Panc1 (cell line): ENCODE measurements at regions not wholly inside any gene's neighbourhood (a gene's known extent, or its start where the extent isn't known, plus 50 kb on each side); places are given as distances from the start of the nearest gene placed in this dataset.

Source experiments
- ATAC-seq: fragments of 200-7000 bp; cut with Tn5 transposase; 2 replicates; pipeline ENCODE4 v1.9.1; 2020; ENCODE audit warnings: mild to moderate bottlenecking, moderate library complexity
- BruUV-seq: library from RNA; stranded (reverse); fragments of 400-500 nt; replicated peaks from 2 replicates; lab custom pipeline; 2021; lab: Mats Ljungman, UMichigan
- CTCF ChIA-PET: fragments of 300-600 bp; sonication (Branson Sonifier 250); formaldehyde crosslinking; loops from one replicate; lab custom pipeline; 2022; ENCODE audit warnings: antibody characterized with exemption; lab: Charles Lee
- POLR2A ChIA-PET: fragments of 300-600 bp; sonication (Branson Sonifier 250); formaldehyde crosslinking; loops from one replicate; lab custom pipeline; 2022; ENCODE audit warnings: antibody characterized with exemption; lab: Charles Lee
- DNase-seq: peaks from one replicate; pipeline ENCODE4 v3.0.0-alpha.2; 2010; ENCODE audit warnings: low read depth, low spot score
- H3K27ac ChIP-seq: 2 replicates; pipeline ENCODE4 v1.5.1; 2011; ENCODE audit warnings: mild to moderate bottlenecking, low read length, inconsistent platforms
- H3K27me3 ChIP-seq: fragments of 200-500 bp; sonication (Bioruptor generic); 2 replicates; pipeline ENCODE4 v1.6.0; 2014; ENCODE audit warnings: low read length, inconsistent platforms; ENCODE audit not compliant: control insufficient read depth, insufficient read depth
- H3K36me3 ChIP-seq: fragments of 200-500 bp; sonication (Bioruptor generic); 2 replicates; pipeline ENCODE4 v1.5.1; 2014; ENCODE audit warnings: inconsistent platforms, mild to moderate bottlenecking, low read length, moderate library complexity; ENCODE audit not compliant: control insufficient read depth, insufficient read depth
- H3K4me1 ChIP-seq: 2 replicates; pipeline ENCODE4 v1.5.1; 2011; ENCODE audit warnings: inconsistent platforms, mild to moderate bottlenecking, low read length, moderate library complexity; ENCODE audit not compliant: control insufficient read depth, insufficient read depth
- H3K4me3 ChIP-seq, 2 experiments: 2 replicates each; pipeline ENCODE4 v1.5.1; 2011 to 2012; ENCODE audit warnings: low read depth in 2 of 2, low read length in 2 of 2, mild to moderate bottlenecking in 2 of 2, inconsistent platforms in 1 of 2, moderate library complexity in 1 of 2
- H3K9me3 ChIP-seq: fragments of 200-500 bp; sonication (Bioruptor generic); 2 replicates; pipeline ENCODE4 v1.5.1; 2014; ENCODE audit warnings: low read depth, mild to moderate bottlenecking, inconsistent platforms, low read length, moderate library complexity; ENCODE audit not compliant: control insufficient read depth, insufficient read depth
- CTCF ChIP-seq: fragments of 450-650 bp; IDR thresholded peaks from 2 replicates; pipeline ENCODE4 v1.5.1; 2017; ENCODE audit warnings: mild to moderate bottlenecking
- POLR2AphosphoS5 ChIP-seq: IDR thresholded peaks from 2 replicates; pipeline ENCODE4 v1.6.1; 2012; ENCODE audit warnings: mild to moderate bottlenecking, low read depth, low read length, moderate library complexity
- REST ChIP-seq, 2 experiments: IDR thresholded peaks; 2 replicates each; pipeline ENCODE4 v1.6.1; 2011 to 2012; ENCODE audit warnings: low read depth in 2 of 2, control low read depth in 1 of 2, low read length in 1 of 2, mild to moderate bottlenecking in 1 of 2, moderate library complexity in 1 of 2; ENCODE audit not compliant: insufficient read depth in 1 of 2
- SIN3A ChIP-seq: IDR thresholded peaks from 2 replicates; pipeline ENCODE4 v1.6.1; 2012; ENCODE audit warnings: low read depth, mild to moderate bottlenecking, low read length, moderate library complexity, borderline replicate concordance; ENCODE audit not compliant: insufficient read depth
- TCF7L2 ChIP-seq: IDR thresholded peaks from 2 replicates; pipeline ENCODE4 v1.6.1; 2011; ENCODE audit warnings: mild to moderate bottlenecking, low read depth, low read length, inconsistent platforms
- in situ Hi-C: cut with HindIII; loops from 2 replicates; pipeline ENCODE4 v1.10.0; 2016; ENCODE audit warnings: low sequenced_read_pairs, low pct_unique_long_range_greater_than_20kb
- intact Hi-C: fragments of 100-400 bp; cut with micrococcal nuclease; formaldehyde crosslinking; loops from one replicate; pipeline ENCODE4 v1.10.0; 2022; ENCODE audit not compliant: unreplicated experiment

GRCh38 chr1:114224196-114224907, 70.7 kb upstream of the SYT6 start:
- no peaks in the 10 kb centered on the region for H3K27me3 ChIP-seq
- no peaks in the 10 kb centered on the region for H3K36me3 ChIP-seq
- in situ Hi-C loops (no loop called here), intact Hi-C loops (no loop called here)
- ChIA-PET POLR2A (no interaction called here), CTCF (no interaction called here)
- H3K9me3 ChIP-seq = no peaks in the 10 kb centered on the region
- H3K27ac ChIP-seq = no peak overlapping the region
- no peak overlapping the region for H3K4me3 ChIP-seq
- no TSS peak for BruUV-seq
- ATAC-seq (no peak), DNase-seq (no peak)
- TF ChIP-seq TCF7L2 = no peak
- no peak for TF ChIP-seq POLR2AphosphoS5
- TF ChIP-seq CTCF = no peak
- TF ChIP-seq REST (IDR thresholded peaks at IDR 0.05; ENCODE audit: insufficient read depth in 1 of 2, low read depth in 2 of 2, low read length in 1 of 2) = no peak
- TF ChIP-seq SIN3A = no peak
- no peaks in the 10 kb centered on the region for H3K4me1 ChIP-seq

- CTCF ChIA-PET = no interaction called here
- DNase-seq (no peak), ATAC-seq (no peak)
- Histone ChIP-seq H3K9me3 (no peaks in the 10 kb centered on the region), H3K27ac (no peak overlapping the region), H3K27me3 (no peaks in the 10 kb centered on the region), H3K4me3 (no peak overlapping the region), H3K36me3 (no peaks in the 10 kb centered on the region), H3K4me1 (no peaks in the 10 kb centered on the region)
- in situ Hi-C loops (no loop called here), intact Hi-C loops (no loop called here)
- POLR2A ChIA-PET = no interaction called here
- TF ChIP-seq TCF7L2 = no peak
- no peak for TF ChIP-seq CTCF
- TF ChIP-seq REST (IDR thresholded peaks at IDR 0.05; ENCODE audit: insufficient read depth in 1 of 2, low read depth in 2 of 2, low read length in 1 of 2) = no peak
- no peak for TF ChIP-seq POLR2AphosphoS5
- no peak for TF ChIP-seq SIN3A
- no TSS peak for BruUV-seq
Measured at GRCh38 chr1:114222920-114223319, 69.3 kb upstream of the SYT6 start.
